GM21825 (cell line): ENCODE measurements at regions not wholly inside any gene's neighbourhood (a gene's known extent, or its start where the extent isn't known, plus 50 kb on each side); places are given as distances from the start of the nearest gene placed in this dataset.

Source experiments
- ATAC-seq: cut with Tn5 transposase; IDR thresholded peaks from one replicate; pipeline ENCODE4 v1.9.1; 2021; ENCODE audit warnings: mild to moderate bottlenecking, moderate library complexity; ENCODE audit not compliant: unreplicated experiment

GRCh38 chr11:22497474-22497873 is 128.1 kb downstream of the FANCF start:
- no peak for ATAC-seq

GRCh38 chr11:22491555-22492225 is 133.9 kb downstream of the FANCF start:
- ATAC-seq = no peak

- ATAC-seq = no peak
Measured at GRCh38 chr11:22479971-22480720, 142.0 kb downstream of the SLC17A6 start.

GRCh38 chr11:22479208-22479607 is 141.0 kb downstream of the SLC17A6 start:
- no peak for ATAC-seq

GRCh38 chr11:22478169-22478568 is 140.0 kb downstream of the SLC17A6 start:
- ATAC-seq = no peak

- no peak for ATAC-seq
Measured at GRCh38 chr11:22477312-22477711, 139.1 kb downstream of the SLC17A6 start.

- no peak for ATAC-seq
Measured at GRCh38 chr11:22476589-22476988, 138.4 kb downstream of the SLC17A6 start.

- no peak for ATAC-seq
Measured at GRCh38 chr11:22474616-22475015, 136.4 kb downstream of the SLC17A6 start.

- ATAC-seq = no peak
Measured at GRCh38 chr11:22473586-22473985, 135.4 kb downstream of the SLC17A6 start.

- ATAC-seq = no peak
Measured at GRCh38 chr11:22472306-22472705, 134.1 kb downstream of the SLC17A6 start.

GRCh38 chr11:22471385-22471784 is 133.2 kb downstream of the SLC17A6 start:
- no peak for ATAC-seq

- ATAC-seq = no peak
Measured at GRCh38 chr11:22467741-22468140, 129.6 kb downstream of the SLC17A6 start.

- no peak for ATAC-seq
Measured at GRCh38 chr11:22467248-22467647, 129.1 kb downstream of the SLC17A6 start.

- ATAC-seq = no peak
Measured at GRCh38 chr11:22466809-22467208, 128.6 kb downstream of the SLC17A6 start.

GRCh38 chr11:22466351-22466750 is 128.2 kb downstream of the SLC17A6 start:
- no peak for ATAC-seq

- no peak for ATAC-seq
Measured at GRCh38 chr11:22465620-22466019, 127.4 kb downstream of the SLC17A6 start.

GRCh38 chr11:22461626-22462025 is 123.4 kb downstream of the SLC17A6 start:
- ATAC-seq = no peak

GRCh38 chr11:22460181-22460580 is 122.0 kb downstream of the SLC17A6 start:
- no peak for ATAC-seq

- ATAC-seq = no peak
Measured at GRCh38 chr11:22459048-22459447, 120.9 kb downstream of the SLC17A6 start.

- ATAC-seq = no peak
Measured at GRCh38 chr11:22458161-22458560, 120.0 kb downstream of the SLC17A6 start.

- no peak for ATAC-seq
Measured at GRCh38 chr11:22456993-22457762, 119.0 kb downstream of the SLC17A6 start.
